AG09309 (cell line): ENCODE measurements at regions not wholly inside any gene's neighbourhood (a gene's known extent, or its start where the extent isn't known, plus 50 kb on each side); places are given as distances from the start of the nearest gene placed in this dataset.

Experiments
- DNase-seq: peaks from one replicate; pipeline ENCODE4 v3.0.0-alpha.2; 2010; ENCODE audit warnings: low read depth
- H3K4me3 ChIP-seq: 2 replicates; pipeline ENCODE4 v1.5.1; 2011; ENCODE audit warnings: mild to moderate bottlenecking, low read depth, low read length, moderate library complexity; ENCODE audit not compliant: control insufficient read depth
- CTCF ChIP-seq: IDR thresholded peaks from 2 replicates; pipeline ENCODE4 v1.5.1; 2011; ENCODE audit warnings: mild to moderate bottlenecking, low read depth, low read length, inconsistent platforms; ENCODE audit not compliant: insufficient read depth, control insufficient read depth; ENCODE audit errors: missing control alignments

GRCh38 chr15:46595016-46595415 lies 960.2 kb downstream of the SQOR start:
- TF ChIP-seq CTCF, result no peak
- no peak for DNase-seq
- no peak overlapping the region for H3K4me3 ChIP-seq

- DNase-seq, result no peak
- no peak overlapping the region for H3K4me3 ChIP-seq
- TF ChIP-seq CTCF, result no peak
Measured at GRCh38 chr15:46607077-46607476, 972.2 kb downstream of the SQOR start.

- no peak for DNase-seq
- H3K4me3 ChIP-seq, result no peak overlapping the region
- TF ChIP-seq CTCF, result no peak
Measured at GRCh38 chr15:46616033-46616432, 981.2 kb downstream of the SQOR start.

GRCh38 chr15:46617507-46617906 lies 982.7 kb downstream of the SQOR start:
- TF ChIP-seq CTCF, result no peak
- no peak for DNase-seq
- no peak overlapping the region for H3K4me3 ChIP-seq

GRCh38 chr15:46618984-46619383 lies 984.2 kb downstream of the SQOR start:
- DNase-seq, result no peak
- no peak for TF ChIP-seq CTCF
- no peak overlapping the region for H3K4me3 ChIP-seq

GRCh38 chr15:46620392-46621013 lies 985.7 kb downstream of the SQOR start:
- no peak for TF ChIP-seq CTCF
- H3K4me3 ChIP-seq, result no peak overlapping the region
- no peak for DNase-seq

GRCh38 chr15:46622851-46623250 lies 988.0 kb downstream of the SQOR start:
- no peak overlapping the region for H3K4me3 ChIP-seq
- DNase-seq, result no peak
- no peak for TF ChIP-seq CTCF
